ENCODE measurements at regions not wholly inside any gene's neighbourhood (a gene's known extent, or its start where the extent isn't known, plus 50 kb on each side); places are given as distances from the start of the nearest gene placed in this dataset.

DNA sequence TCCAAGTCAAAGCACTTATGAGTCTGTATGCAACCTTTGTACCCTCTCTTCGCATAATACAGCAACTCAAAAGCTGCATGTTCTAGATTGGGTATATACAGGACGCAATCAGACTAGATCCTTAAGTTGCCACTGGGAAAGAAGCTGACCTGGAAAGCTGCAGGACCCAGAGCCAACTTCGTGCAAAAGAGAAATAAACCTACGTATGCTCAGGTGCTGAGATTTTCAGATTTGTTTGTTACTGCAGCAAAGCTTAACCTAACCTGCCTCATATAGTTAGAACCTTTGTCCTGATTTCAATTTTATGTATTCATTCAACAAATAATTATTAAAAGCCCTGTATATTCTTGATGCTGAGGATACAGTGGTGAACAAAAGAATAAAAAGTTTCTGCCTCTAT lies 139.7 kb downstream of the SLC30A10 start:
- RAD21 ChIA-PET (ENCODE audit: unreplicated experiment) = no interaction called here
- POLR2A ChIA-PET = no interaction called here
- TF ChIP-seq, protein P1, sequence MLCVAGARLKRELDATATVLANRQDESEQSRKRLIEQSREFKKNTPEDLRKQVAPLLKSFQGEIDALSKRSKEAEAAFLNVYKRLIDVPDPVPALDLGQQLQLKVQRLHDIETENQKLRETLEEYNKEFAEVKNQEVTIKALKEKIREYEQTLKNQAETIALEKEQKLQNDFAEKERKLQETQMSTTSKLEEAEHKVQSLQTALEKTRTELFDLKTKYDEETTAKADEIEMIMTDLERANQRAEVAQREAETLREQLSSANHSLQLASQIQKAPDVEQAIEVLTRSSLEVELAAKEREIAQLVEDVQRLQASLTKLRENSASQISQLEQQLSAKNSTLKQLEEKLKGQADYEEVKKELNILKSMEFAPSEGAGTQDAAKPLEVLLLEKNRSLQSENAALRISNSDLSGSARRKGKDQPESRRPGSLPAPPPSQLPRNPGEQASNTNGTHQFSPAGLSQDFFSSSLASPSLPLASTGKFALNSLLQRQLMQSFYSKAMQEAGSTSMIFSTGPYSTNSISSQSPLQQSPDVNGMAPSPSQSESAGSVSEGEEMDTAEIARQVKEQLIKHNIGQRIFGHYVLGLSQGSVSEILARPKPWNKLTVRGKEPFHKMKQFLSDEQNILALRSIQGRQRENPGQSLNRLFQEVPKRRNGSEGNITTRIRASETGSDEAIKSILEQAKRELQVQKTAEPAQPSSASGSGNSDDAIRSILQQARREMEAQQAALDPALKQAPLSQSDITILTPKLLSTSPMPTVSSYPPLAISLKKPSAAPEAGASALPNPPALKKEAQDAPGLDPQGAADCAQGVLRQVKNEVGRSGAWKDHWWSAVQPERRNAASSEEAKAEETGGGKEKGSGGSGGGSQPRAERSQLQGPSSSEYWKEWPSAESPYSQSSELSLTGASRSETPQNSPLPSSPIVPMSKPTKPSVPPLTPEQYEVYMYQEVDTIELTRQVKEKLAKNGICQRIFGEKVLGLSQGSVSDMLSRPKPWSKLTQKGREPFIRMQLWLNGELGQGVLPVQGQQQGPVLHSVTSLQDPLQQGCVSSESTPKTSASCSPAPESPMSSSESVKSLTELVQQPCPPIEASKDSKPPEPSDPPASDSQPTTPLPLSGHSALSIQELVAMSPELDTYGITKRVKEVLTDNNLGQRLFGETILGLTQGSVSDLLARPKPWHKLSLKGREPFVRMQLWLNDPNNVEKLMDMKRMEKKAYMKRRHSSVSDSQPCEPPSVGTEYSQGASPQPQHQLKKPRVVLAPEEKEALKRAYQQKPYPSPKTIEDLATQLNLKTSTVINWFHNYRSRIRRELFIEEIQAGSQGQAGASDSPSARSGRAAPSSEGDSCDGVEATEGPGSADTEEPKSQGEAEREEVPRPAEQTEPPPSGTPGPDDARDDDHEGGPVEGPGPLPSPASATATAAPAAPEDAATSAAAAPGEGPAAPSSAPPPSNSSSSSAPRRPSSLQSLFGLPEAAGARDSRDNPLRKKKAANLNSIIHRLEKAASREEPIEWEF (IDR thresholded peaks at IDR 0.05; ENCODE audit: insufficient replicate concordance, low read depth, low read length) = no peak
- no peak for TF ChIP-seq NKRF (conservative IDR thresholded peaks at IDR 0.05)
- TF ChIP-seq KAT2A (conservative IDR thresholded peaks at IDR 0.05; ENCODE audit: control insufficient read depth, low read depth, low read length) = no peak
- TF ChIP-seq ZNF384 (IDR thresholded peaks at IDR 0.05; ENCODE audit: borderline replicate concordance, low read depth, low read length) = no peak

More for the DNA sequence above, 139.7 kb downstream of the SLC30A10 start:
- Histone ChIP-seq H3K36me3 (ENCODE audit: control insufficient read depth in 2 of 2, insufficient read depth in 2 of 2, low read length in 1 of 2) (no peaks in the 10 kb centered on the region), H3K27ac (ENCODE audit: control insufficient read depth, insufficient read depth) (no peak overlapping the region), H3K9ac (ENCODE audit: control insufficient read depth, insufficient read depth, low read length) (no peak overlapping the region), H3K27me3 (replicated peaks in 1 of 2; ENCODE audit: control insufficient read depth in 2 of 2, insufficient read depth in 2 of 2, low read length in 1 of 2) (no peaks in the 10 kb centered on the region; a peak in 2 of 4 replicates), H3K4me1 (ENCODE audit: control insufficient read depth, insufficient read depth, low read length) (no peaks in the 10 kb centered on the region), H4K20me1 (ENCODE audit: control insufficient read depth, insufficient read depth) (no peaks in the 10 kb centered on the region), H2AFZ (ENCODE audit: control insufficient read depth, low read depth, low read length) (no peak overlapping the region), H3K4me2 (ENCODE audit: control insufficient read depth, insufficient read depth) (no peak overlapping the region), H3K79me2 (ENCODE audit: control insufficient read depth, insufficient read depth, low read length) (no peaks in the 10 kb centered on the region), H3K4me3 (no peak overlapping the region), H3K9me3 (replicated peaks; ENCODE audit: control insufficient read depth, insufficient read depth, low read length) (no peaks in the 10 kb centered on the region; the same call in 2 of the 3 replicates)
- ChIA-PET SMC1A (ENCODE audit: uncharacterized antibody, unreplicated experiment) (no interaction called here), CTCF (interaction anchor here (0.9 to 1.2 kb wide), 2 partner anchors 12 to 24 kb away, joined by 3 to 4 read pairs; no protein-coding TSS in a partner anchor)
- FAIRE-seq = no peak
- 54% methylated on average over 4 of the region's 4 CpGs for WGBS (ENCODE audit: insufficient coverage, insufficient replicate concordance, low lambda C conversion rate, missing lambda C conversion rate)
- no TSS peak for BruUV-seq (replicated peaks)
- ATAC-seq = no peak
- no peak for DNase-seq (ENCODE audit: low read depth, low spot score)
- in situ Hi-C loops (cut with MboI) = no loop called here
- intact Hi-C loops (cut with micrococcal nuclease; ENCODE audit: unreplicated experiment) = no loop called here

All from GM12878 (cell line).